ENCODE measurements at regions not wholly inside any gene's neighbourhood (a gene's known extent, or its start where the extent isn't known, plus 50 kb on each side); places are given as distances from the start of the nearest gene placed in this dataset.
A peak's percentile ranks its signal among the peaks of the same experiment; 100 is the strongest.

DNA sequence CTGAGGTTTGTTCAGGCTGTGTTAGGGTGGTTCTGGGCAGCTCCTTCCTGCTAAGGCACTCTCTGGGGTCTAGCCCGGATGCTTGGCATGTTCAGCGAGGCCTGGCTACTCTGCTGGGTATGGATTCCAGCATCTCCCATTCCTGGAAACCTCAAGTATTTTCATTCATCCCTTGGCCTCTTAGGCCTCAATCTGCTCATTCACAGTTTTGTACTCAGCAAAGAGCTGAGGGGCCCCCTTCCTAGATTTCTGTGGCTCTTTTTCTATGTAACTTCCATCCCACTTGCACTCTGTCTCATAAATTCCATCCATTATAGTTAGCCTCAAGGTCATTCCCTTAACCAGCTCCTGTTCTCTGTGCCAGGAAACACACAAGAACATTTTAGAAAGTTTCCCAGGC lies 798.8 kb upstream of the HS6ST1 start:
- no peak for DNase-seq

DNA sequence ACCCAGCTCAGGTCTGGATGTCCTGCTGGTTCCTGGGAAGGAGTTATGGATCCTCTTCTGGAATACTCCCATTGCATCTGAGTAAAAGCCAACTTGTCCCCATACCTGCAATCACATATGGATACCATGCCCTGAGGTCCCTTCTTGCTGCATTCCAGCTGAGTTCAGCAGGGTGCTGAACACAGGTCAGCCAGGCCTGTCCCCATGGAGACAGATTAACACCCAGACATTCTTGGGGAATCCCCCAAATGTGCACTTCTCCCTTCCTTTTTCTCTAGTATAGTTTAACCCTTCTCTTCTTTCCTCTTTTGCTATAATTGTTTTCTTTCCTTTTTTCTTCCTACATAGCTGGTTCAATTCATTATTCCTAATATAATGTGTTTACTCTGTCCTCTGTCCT lies 799.6 kb upstream of the HS6ST1 start:
- DNase-seq, result no peak

DNA sequence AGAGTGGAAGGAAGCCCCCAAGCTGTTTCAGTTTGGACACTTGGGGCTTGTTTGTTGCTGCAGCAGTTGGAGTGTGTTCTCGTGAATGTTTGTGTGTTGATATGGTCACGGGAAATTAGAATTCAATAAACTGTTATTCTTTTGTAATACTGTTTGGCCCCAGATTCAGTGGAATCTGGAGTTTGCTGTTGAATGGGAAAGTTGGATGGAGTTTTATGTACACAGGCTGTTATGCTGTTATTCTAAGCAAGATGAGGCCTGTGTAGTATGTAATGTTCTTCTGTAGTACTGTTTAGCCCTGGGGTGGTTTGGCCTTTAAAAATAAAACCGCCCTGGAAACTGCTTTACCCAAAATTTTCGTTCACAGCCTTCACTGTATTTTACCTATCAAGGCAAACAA lies 810.4 kb upstream of the HS6ST1 start:
- peak; percentile 1 for DNase-seq

DNA sequence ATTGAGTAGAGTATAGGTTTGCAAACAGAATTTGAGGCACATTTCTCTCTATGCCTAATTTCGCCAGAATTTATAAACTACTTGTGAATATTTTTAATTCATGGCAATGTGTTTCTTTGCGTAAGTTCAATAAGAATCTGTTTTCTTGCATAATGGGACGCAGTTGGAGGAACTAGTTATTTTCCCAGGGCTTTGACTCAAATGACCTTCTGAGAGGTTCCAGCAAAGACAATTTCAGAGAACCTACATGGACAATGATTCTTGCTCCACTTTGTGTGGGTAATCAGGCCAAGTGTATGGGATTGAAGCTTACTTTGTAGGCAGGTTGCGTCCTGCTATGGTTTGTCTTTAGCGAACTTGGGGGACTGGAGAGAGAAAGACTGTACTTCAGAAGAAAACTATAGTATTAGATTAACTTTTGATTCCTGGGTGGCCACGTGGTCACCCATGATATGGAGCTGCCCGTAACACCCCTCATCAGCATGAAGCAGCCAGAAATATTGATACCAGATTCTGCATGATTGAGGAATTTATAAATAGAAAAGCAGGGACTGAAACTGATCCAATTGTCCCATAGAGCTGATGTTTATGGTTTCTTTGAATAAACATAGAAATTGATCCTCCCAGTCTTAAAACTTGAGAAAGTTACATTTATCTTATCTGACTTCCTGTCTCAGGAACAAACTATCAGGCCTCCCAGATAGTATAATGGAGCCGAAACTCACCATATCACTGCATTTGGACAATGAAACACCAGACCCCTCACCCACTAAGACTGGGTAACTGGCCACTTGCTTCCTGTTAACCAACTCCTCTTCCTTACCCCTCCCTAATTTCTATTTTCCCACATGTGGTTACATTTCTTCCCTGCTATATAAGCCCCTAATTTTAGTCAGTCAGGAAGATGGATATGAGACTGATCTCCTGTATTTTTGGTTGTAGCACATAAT lies 815.3 kb upstream of the HS6ST1 start:
- DNase-seq, result no peak

DNA sequence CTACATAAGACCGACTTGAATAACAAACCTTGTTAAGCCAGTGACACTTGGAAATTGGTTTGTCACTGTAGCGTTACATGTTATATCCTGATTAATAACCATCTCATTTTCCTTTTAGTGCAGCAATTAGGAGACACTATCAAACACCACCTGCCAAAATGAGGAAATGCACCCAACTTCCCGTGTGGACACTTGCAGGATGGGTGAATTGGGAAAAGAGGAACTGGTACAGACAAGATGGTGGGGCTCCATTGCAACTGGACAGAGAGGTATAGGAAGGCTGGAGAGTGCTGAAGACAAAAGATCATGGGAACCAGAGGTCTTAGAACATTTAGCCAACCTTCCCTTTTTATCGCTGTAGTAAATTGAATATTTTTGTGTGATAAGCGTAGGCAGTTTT lies 816.3 kb upstream of the HS6ST1 start:
- no peak for DNase-seq

DNA sequence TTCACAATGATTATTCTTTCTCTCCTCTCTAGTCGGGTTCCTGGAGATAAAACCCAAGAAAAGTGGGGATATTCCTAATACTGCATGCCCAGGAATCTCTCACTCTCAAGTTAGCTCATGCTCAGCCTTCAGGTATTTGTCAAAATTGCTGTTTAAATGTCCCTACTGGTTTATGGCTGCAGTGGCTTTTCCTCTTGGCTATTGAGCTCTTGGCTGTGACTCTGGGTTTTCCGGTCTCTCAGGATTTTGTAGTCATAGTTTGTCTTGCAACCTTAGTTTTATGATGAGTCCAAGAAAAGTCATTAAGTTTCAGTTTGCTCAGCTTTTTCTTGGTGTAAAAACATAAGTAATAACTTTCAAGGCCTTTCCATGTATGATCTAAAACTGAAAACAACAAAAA lies 820.7 kb upstream of the HS6ST1 start:
- no peak for DNase-seq

DNA sequence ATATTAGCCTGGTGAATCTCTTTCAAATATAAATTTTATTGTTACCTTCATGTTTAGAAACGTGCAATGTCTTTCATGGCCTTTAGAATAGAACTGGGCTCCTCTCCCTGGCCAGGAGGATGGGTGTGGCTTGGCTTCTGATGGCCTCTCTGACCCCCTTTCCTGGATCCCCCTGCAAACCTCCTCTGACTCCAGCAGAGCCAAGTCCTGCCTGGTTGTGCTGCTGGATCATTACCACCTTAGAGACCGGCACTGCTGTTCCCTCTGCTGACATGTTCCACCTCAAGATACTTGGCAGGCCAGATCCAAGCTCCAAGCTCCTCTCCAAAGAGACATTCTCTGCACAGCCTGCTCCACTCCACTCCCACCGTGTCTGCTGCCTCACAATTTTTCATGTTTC lies 823.8 kb upstream of the HS6ST1 start:
- DNase-seq, result no peak

DNA sequence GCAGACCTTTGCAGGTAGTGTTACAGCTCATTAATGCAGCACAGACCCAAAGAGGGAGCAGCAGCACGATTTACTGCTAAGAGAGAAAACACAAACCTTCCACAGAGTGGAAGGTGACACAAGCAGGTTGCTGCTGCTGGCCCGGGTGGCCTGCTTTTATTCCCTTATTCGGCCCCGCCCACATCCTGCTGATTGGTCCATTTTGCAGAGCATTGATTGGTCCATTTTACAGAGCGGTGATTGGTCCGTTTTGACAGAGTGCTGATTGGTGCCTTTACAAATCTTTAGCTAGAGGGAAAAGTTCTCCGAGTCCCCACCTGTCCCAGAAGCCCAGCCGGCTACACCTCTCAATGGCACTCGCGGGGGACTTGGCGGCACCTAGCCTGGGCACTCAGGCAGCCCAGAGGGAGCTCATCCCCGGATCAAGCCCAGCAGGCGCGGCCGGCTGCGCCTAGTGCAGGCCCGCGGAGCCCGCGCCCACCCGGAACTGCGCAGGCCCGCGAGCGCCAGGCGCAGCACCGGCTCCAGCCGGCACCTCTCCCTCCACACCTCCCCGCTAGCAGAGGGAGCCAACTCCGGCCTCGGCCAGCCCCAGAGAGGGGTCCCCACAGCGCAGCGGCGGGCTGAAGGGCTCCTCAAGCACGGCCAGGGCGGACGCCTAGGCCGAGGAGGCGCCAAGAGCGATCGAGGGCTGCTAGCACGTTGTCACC lies 825.6 kb upstream of the HS6ST1 start:
- DNase-seq, result no peak

DNA sequence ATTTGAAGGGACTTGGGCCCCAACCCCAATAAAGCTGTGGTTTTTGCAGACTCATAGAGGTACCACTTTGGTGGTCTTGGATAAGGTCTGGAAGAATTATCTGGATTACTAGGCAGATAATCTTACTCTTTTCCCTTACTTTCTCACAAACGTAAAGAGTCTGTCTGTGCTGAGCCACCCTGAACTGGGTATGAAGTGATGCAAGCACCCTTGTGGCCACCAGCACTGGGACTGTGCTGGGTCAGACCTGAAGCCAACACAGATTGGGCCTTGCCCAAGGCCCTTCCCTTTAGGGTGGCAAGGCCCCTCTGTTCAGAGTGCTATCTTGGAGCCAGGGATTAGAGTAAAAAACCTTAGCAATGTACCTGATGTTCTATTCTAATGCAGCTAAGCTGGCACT lies 827.0 kb upstream of the RAB6C start:
- DNase-seq, result no peak

DNA sequence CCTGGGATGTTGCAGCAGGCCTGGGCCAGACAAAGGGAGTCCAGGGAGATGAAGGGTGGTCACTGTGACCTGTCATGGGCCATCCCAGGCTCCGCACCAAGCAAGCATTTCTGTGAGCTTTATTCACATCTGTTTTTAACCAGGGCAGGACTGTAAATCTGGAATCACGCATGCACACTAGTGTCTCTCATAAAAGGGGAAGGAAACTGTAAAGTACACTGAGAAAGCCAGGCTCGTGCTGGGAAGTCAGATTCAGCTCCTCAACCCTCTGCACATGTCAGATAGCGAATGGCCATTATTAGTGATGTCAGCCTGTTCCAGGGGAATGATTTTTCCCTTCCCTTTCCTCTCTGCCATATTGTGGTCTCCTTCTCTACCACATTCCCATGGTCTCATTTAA lies 818.6 kb upstream of the RAB6C start:
- no peak for DNase-seq

DNA sequence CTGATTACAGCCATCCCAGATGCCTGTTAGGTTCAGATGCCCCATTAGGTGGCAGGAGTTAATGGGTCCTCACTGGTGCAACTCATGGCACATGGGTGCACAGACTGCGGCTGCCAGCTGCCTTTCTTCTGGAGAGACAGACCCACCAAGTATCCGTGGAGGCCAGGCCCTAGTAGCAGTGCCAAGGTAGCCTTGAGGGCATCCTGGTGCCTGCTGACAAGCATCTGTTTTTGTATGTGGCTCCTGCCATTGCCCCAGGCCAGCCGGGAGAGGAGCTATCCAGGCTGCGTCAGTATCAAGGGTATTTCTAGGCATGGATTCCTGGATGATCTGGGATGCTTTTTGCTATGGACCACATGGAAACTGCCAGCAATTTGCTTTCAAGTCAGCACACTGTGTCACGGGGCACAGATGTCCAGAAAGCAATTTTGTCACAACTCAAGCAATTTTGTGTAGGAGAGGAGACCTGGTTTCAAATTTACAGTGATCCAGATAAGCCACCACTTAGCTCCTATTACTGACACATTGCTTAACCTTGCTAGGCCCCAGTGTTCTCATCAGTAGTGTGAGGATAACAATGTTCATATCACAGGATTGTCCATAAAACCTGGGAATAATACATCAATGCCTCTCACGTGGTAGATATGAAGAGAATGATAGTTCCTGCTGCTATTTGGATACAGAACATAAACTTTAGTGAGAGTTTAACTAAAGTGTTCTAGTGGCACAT lies 815.1 kb upstream of the RAB6C start:
- no peak for DNase-seq

DNA sequence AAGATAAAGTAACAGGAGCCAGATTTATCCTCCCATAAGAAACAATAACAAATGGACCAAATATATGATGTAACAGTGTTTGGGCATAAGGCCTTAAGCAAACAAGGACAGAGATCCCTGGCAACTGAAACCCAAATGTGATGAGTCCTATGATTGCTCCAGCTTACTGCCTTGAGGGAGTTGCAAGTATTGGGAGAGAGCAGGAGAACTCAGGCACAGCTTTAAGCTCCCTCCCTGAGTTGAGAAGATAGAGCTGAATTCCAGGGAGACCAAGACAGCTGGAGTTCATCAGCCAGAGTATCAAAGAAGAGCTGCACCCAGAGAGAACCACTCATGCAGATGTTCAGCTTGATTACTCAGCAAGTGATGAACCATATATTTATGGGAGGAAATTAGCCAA lies 814.5 kb upstream of the RAB6C start:
- no peak for DNase-seq

DNA sequence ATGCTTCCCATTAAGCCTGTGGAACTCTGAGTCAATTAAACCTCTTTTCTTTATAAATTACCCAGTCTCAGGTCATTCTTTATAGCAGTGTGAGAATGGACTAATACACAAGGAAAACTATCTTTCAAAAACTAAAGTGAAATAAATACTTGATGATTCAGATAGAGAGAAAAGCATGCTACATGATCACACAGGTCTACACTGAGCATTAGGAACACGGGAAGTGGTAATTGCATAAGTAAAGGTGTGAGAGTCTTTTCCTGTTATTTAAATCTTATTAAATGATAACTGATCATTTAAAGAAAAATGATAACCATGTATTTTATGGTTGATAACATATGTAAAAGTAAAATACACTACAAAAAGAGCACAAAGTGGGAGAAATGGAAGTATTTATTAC lies 812.0 kb upstream of the RAB6C start:
- no peak for DNase-seq

DNA sequence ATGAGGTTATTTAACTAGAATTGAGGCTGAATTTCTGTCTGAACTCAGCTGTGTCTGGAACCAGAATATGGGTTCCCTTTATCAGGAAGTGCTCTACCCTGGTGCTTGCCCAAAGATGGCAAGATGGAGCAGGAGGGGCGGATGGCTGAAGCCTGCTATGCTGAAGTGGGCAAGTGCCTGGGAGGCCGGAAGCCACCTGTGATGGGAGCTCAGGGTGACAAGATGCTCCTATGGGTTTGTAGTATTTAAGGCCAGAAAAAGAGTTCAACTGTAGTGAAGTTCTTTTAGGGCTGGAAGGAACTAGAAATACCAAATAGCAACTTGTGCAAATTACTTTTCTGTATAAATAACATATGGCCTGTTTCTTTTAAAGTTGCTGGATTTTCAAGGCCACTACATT lies 808.9 kb upstream of the RAB6C start:
- DNase-seq, result no peak

DNA sequence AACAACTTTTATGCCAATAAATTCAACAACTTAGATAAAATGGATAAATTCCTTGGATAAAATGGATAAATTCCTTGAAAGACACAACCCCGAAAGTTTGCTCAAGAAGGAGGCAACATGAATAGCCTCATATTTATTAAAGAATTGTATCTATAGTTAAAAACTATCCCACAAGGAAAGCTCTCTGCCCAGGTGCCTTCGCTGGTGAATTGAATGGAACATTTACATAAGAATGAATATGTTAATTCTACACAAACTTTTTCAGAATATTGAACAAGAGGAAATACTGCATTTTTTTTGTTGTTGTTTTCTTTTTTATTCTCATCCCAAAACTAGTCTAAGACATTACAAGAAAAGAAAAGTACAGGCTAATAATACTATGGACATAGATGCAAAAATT lies 805.3 kb upstream of the RAB6C start:
- DNase-seq, result no peak

DNA sequence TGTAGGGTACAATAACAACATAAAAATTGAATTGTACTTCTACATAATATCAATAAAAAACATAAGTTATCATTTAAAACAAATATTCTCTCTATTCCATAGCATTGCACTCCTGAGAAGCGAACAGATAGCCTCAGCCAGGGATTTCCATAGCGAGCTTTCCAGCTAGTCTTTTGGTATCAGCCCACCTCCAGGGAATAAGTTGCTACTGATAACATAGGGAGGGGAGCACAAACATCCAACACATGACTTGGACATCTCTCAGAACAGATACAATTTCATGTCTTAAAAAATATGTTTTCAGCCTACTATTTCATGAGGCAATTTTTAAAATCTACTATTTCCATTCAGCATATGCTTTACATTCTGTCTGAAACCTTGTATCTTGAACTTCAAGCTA lies 804.4 kb upstream of the RAB6C start:
- no peak for DNase-seq

DNA sequence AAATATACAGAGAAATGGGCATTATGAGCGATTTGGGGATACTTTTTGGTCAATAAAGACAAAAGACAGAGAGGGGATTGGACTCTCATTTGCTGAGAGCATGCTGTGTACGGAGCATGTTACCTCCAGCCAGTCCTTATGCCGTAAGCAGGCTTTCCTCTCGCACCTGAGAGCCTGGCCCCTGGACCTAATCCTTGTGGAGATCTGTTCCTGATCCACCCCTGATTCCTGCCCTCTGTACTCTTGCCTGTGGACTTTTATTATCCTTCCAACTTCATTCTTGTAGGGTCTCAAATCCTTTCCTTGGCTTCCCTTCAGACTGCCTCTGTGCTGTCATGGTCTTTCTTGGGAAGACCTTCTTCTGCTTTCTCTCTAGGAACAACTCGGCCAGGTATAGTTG lies 803.1 kb upstream of the RAB6C start:
- DNase-seq, result no peak

DNA sequence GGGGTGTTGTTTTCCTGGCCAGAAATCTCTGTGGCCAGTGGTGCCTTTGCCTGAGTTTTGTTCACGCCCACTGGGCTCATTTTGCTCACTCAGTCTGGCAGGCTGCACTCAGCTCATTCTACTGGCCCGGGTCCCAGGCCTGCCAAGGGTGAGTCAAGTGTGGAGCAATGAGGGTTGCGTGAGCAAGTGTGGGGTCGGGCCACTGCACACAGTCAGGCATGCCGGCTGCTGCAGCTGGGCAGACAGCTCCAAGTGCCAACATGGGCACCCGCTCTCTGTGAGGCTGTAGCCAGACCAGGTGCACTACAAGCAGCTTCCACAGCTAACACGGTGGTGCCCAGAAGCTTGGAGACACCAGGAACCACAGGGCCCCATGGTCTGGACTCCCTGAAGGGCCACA lies 801.1 kb upstream of the RAB6C start:
- no peak for DNase-seq

DNA sequence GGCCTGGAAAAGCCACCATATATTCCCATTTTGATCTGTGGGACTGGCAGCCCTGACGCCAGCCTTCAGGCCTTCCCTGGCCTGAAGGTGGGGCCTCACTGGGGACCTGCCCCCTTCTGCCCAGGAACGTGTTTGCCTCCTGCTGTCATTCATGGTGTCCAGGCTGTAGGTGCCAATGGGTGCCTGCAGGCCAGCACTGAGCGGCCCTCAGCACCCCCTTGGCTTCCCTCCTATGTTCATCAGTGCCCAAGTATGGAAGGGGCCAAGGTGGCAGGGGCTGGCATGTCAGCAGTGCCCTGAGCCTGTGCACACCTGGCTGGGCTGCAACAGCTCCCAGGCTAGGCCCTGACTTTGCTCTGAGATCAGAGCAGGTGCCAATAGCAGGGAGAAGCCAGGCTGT lies 800.3 kb upstream of the RAB6C start:
- DNase-seq, result no peak

DNA sequence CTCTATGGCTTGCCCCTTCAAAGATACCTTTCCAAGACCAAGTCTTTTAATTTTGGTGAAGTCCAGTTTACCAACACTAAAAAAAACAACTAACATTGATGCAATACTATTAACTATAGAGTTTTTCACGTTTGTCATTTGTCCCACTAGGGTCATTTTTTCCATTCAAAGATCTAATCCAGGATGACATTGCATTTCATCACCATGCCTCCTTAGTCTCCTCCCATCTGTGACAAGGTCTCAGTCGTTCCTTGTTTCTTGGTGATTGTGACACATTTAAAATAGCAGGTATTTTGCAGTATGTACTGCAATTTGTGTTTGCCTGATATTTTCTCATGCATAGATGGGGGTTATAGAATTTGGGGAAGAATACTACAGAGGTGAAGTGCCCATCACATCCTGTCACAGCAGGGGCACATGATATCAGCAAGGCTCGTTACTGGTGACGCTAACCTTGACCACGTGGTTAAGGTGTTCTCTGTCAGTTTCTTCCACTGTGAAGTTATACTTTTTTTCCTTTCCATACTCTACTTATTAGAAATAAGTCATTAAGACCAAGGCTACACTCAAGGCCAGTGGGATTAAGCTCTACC lies 799.2 kb upstream of the RAB6C start:
- DNase-seq, result no peak

DNA sequence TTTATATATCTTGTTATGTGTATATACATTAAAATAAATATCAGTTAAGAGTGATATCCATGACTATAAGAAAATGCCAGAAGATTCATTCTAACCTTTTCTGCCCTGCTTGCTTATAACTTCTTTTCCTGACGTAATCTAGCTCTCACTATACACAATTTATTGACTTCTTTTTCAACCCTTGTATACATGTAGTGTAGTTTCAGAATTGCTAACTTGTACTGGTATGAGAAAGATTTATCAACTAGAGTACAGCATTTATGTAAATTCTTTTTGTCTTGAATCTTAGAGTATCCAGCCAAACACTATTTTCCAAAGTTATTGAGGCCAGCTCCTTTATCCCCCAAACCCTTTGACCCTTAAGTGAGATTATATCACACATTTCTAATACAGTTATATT lies 798.0 kb upstream of the RAB6C start:
- no peak for DNase-seq

DNA sequence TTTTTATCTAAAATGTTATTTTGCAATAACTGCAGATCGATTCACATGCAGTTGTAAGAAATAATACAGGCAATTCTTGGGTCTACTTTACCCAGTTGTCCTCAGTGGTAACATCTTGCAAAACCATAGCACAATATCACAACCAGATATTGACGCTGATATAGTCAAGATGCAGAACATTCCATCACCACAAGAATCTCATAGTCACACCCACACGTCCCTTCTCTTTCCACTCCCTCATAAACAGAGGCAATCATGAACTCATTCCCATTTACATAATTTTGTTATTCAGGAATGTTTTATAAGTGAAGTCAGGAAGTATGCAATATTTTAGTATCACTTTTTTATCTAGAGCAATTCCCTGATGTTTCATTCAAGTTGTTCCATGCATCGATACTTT lies 797.5 kb upstream of the RAB6C start:
- DNase-seq, result no peak

DNA sequence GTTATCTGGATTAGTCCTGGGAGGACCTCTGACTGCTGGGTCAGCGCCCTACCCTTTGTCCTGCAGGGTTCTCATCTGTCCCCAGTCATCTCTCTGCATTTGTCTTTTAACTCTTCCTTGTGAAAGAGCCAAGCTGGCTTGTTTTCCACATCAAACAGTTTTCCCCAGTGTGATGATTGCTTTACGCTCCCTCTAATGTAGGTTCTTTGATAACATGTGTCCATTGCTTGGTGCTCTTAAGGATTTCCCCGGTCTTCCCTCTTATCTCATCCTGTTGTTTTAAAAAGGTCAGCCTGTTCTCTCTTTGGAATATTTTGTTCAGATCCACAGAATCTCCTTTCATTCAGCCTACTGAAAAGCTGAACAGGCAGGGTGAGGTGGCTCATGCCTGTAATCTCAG lies 792.1 kb upstream of the RAB6C start:
- no peak for DNase-seq

DNA sequence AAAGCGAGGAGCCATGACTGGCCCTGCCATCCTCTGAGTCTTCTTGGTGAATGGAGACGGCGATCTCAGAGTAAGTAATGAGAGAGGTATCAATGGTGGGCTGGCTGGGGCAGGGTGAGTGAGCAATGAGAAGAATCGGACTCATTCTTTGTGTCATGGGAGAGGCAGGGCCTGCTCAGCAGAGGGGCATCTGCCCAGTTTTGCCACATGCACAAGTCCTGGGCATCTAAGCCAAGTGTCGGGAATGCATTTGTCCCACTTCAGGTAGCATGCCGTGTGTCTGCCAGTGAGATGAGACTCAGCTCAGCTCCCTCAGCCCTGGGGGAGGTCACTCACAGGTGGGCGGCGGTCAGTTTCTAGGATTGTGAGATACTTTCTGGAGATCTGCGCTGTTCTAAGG lies 791.0 kb upstream of the RAB6C start:
- no peak for DNase-seq

Measured in DMS79 (cell line).